IMR-90 (cell line): ENCODE measurements at regions not wholly inside any gene's neighbourhood (a gene's known extent, or its start where the extent isn't known, plus 50 kb on each side); places are given as distances from the start of the nearest gene placed in this dataset.

Experiments used
- ATAC-seq: fragments of 200-7000 bp; cut with Tn5 transposase; 2 replicates; pipeline ENCODE4 v1.9.1; 2020; ENCODE audit warnings: low read depth, mild to moderate bottlenecking, moderate library complexity
- BruUV-seq: library from RNA; stranded (reverse); fragments of 400-500 nt; replicated peaks from 2 replicates; lab custom pipeline; 2021; lab: Mats Ljungman, UMichigan
- CTCF ChIA-PET: fragments of 300-600 bp; formaldehyde crosslinking; extraction: SDS; loops from one replicate; lab custom pipeline; 2021; ENCODE audit warnings: antibody characterized with exemption; lab: Yijun Ruan, JAX
- POLR2A ChIA-PET: fragments of 300-600 bp; sonication (Branson Sonifier 250); formaldehyde crosslinking; loops from one replicate; lab custom pipeline; 2022; ENCODE audit warnings: antibody characterized with exemption; ENCODE audit not compliant: unreplicated experiment; lab: Charles Lee
- DNase-seq: peaks from one replicate; pipeline ENCODE4 v3.0.0; 2013
- H2AFZ ChIP-seq: replicated peaks from 2 replicates; pipeline ENCODE3; 2013; ENCODE audit warnings: low read length, mild to moderate bottlenecking; ENCODE audit not compliant: poor library complexity
- H2AK5ac ChIP-seq: 2 replicates; pipeline ENCODE4 v1.6.1; 2013; ENCODE audit warnings: low read depth, low read length, inconsistent platforms
- H2AK9ac ChIP-seq: replicated peaks from 2 replicates; pipeline ENCODE3; 2013; ENCODE audit warnings: mild to moderate bottlenecking, low read depth, low read length, moderate library complexity; ENCODE audit not compliant: poor library complexity
- H2BK120ac ChIP-seq: 2 replicates; pipeline ENCODE4 v1.6.1; 2013; ENCODE audit warnings: low read depth, low read length, inconsistent platforms
- H2BK15ac ChIP-seq: 3 replicates; pipeline ENCODE4 v1.6.1; 2013; ENCODE audit warnings: low read depth, low read length, inconsistent platforms
- H2BK20ac ChIP-seq: 2 replicates; pipeline ENCODE4 v1.6.1; 2013; ENCODE audit warnings: low read depth, mild to moderate bottlenecking, inconsistent platforms, low read length, moderate library complexity
- H2BK5ac ChIP-seq: 2 replicates; pipeline ENCODE4 v1.6.1; 2013; ENCODE audit warnings: mild to moderate bottlenecking, low read depth, low read length, inconsistent platforms; ENCODE audit not compliant: poor library complexity, severe bottlenecking
- H3K14ac ChIP-seq: replicated peaks from 2 replicates; pipeline ENCODE4 v1.6.1; 2013; ENCODE audit warnings: low read depth, low read length, inconsistent platforms
- H3K18ac ChIP-seq: 2 replicates; pipeline ENCODE4 v1.6.1; 2013; ENCODE audit warnings: low read depth, low read length, control low read depth
- H3K23ac ChIP-seq: 2 replicates; pipeline ENCODE4 v1.6.1; 2013; ENCODE audit warnings: low read depth, low read length, inconsistent platforms
- H3K27ac ChIP-seq: 2 replicates; pipeline ENCODE4 v1.5.1; 2013; ENCODE audit warnings: mild to moderate bottlenecking, control low read depth, low read length; ENCODE audit not compliant: insufficient read depth
- H3K27me3 ChIP-seq: 2 replicates; pipeline ENCODE4 v1.6.1; 2013; ENCODE audit warnings: low read length; ENCODE audit not compliant: control insufficient read depth, insufficient read depth
- H3K36me3 ChIP-seq: 2 replicates; pipeline ENCODE4 v1.6.1; 2013; ENCODE audit warnings: low read length, mixed read lengths; ENCODE audit not compliant: control insufficient read depth, insufficient read depth
- H3K4ac ChIP-seq: 2 replicates; pipeline ENCODE4 v1.6.1; 2013; ENCODE audit warnings: low read depth, low read length, inconsistent platforms
- H3K4me1 ChIP-seq: 2 replicates; pipeline ENCODE4 v1.6.1; 2013; ENCODE audit warnings: low read length, mixed read lengths; ENCODE audit not compliant: control insufficient read depth, insufficient read depth
- H3K4me2 ChIP-seq: 2 replicates; pipeline ENCODE4 v1.6.1; 2013; ENCODE audit warnings: low read depth, mild to moderate bottlenecking, control low read depth, low read length, moderate library complexity
- H3K4me3 ChIP-seq: 2 replicates; pipeline ENCODE4 v1.5.1; 2013; ENCODE audit warnings: low read depth, mild to moderate bottlenecking, control low read depth, low read length, moderate library complexity; ENCODE audit not compliant: insufficient read depth
- H3K56ac ChIP-seq: 2 replicates; pipeline ENCODE4 v1.6.1; 2013; ENCODE audit warnings: low read length, inconsistent platforms; ENCODE audit not compliant: insufficient read depth; ENCODE audit errors: extremely low read depth
- H3K79me1 ChIP-seq, 2 experiments: 2 replicates each; pipeline ENCODE4 v1.6.1; 2013; ENCODE audit warnings: low read length in 2 of 2, inconsistent platforms in 1 of 2, low read depth in 1 of 2
- H3K9ac ChIP-seq: 2 replicates; pipeline ENCODE4 v1.6.1; 2013; ENCODE audit warnings: low read depth, low read length, control low read depth
- H3K9me1 ChIP-seq: 2 replicates; pipeline ENCODE4 v1.6.1; 2013; ENCODE audit warnings: low read length, inconsistent platforms; ENCODE audit not compliant: insufficient read depth
- H3K9me3 ChIP-seq: 2 replicates; pipeline ENCODE4 v1.6.1; 2013; ENCODE audit warnings: low read length; ENCODE audit not compliant: control insufficient read depth, insufficient read depth
- H4K20me1 ChIP-seq: 2 replicates; pipeline ENCODE4 v1.6.1; 2013; ENCODE audit warnings: low read length, inconsistent platforms; ENCODE audit not compliant: insufficient read depth
- H4K5ac ChIP-seq: 2 replicates; pipeline ENCODE4 v1.6.1; 2013; ENCODE audit warnings: mild to moderate bottlenecking, low read depth, low read length, control low read depth
- H4K8ac ChIP-seq, 2 experiments: 2 replicates each; pipeline ENCODE4 v1.6.1; 2013; ENCODE audit warnings: low read depth in 2 of 2, low read length in 2 of 2, control low read depth in 1 of 2, inconsistent platforms in 1 of 2
- H4K91ac ChIP-seq: 2 replicates; pipeline ENCODE4 v1.6.1; 2013; ENCODE audit warnings: low read depth, low read length, inconsistent platforms; ENCODE audit not compliant: insufficient read depth
- BHLHE40 ChIP-seq: fragments of 150-350 bp; IDR thresholded peaks from 2 replicates; pipeline ENCODE4 v1.6.1; 2016; ENCODE audit warnings: mild to moderate bottlenecking, low read depth, low read length
- CEBPB ChIP-seq: IDR thresholded peaks from 2 replicates; pipeline ENCODE4 v1.6.1; 2012; ENCODE audit warnings: low read depth, low read length, improper control_type of control experiment
- CHD1 ChIP-seq: IDR thresholded peaks from 2 replicates; pipeline ENCODE4 v1.6.1; 2012; ENCODE audit warnings: low read depth, low read length, improper control_type of control experiment
- CTCF ChIP-seq: conservative IDR thresholded peaks from 2 replicates; pipeline ENCODE4 v1.5.1; 2012; ENCODE audit warnings: mild to moderate bottlenecking, low read depth, low read length, improper control_type of control experiment
- ELK1 ChIP-seq: fragments of 150-350 bp; IDR thresholded peaks from 2 replicates; pipeline ENCODE4 v1.6.1; 2016; ENCODE audit warnings: low read depth, mild to moderate bottlenecking, low read length, moderate library complexity, borderline replicate concordance
- FOS ChIP-seq: fragments of 150-350 bp; IDR thresholded peaks from 2 replicates; pipeline ENCODE4 v1.6.1; 2016; ENCODE audit warnings: low read depth, low read length
- MAFK ChIP-seq: IDR thresholded peaks from 2 replicates; pipeline ENCODE4 v1.6.1; 2012; ENCODE audit warnings: low read depth, low read length, improper control_type of control experiment
- MAZ ChIP-seq: IDR thresholded peaks from 2 replicates; pipeline ENCODE4 v1.6.1; 2012; ENCODE audit warnings: low read depth, mild to moderate bottlenecking, low read length, improper control_type of control experiment, moderate library complexity, borderline replicate concordance
- MXI1 ChIP-seq: IDR thresholded peaks from 2 replicates; pipeline ENCODE4 v1.6.1; 2012; ENCODE audit warnings: low read depth, mild to moderate bottlenecking, low read length, moderate library complexity, borderline replicate concordance
- NFE2L2 ChIP-seq: fragments of 150-350 bp; IDR thresholded peaks from 2 replicates; pipeline ENCODE4 v1.6.1; 2016; ENCODE audit warnings: low read depth, mild to moderate bottlenecking, low read length
- POLR2A ChIP-seq: IDR thresholded peaks from 2 replicates; pipeline ENCODE4 v1.6.1; 2012; ENCODE audit warnings: mild to moderate bottlenecking, low read depth, low read length
- RAD21 ChIP-seq: IDR thresholded peaks from 2 replicates; pipeline ENCODE4 v1.6.1; 2012; ENCODE audit warnings: low read length, improper control_type of control experiment
- RCOR1 ChIP-seq: IDR thresholded peaks from 2 replicates; pipeline ENCODE4 v1.6.1; 2012; ENCODE audit warnings: mild to moderate bottlenecking, low read length, improper control_type of control experiment; ENCODE audit not compliant: insufficient replicate concordance
- RFX5 ChIP-seq: IDR thresholded peaks from 2 replicates; pipeline ENCODE4 v1.8.0; 2012; ENCODE audit warnings: low read depth, mild to moderate bottlenecking, low read length, moderate library complexity
- SMC3 ChIP-seq: fragments of 150-350 bp; IDR thresholded peaks from 2 replicates; pipeline ENCODE4 v1.6.1; 2016; ENCODE audit warnings: low read depth, mild to moderate bottlenecking, antibody characterized with exemption, low read length, moderate library complexity
- USF2 ChIP-seq: fragments of 150-350 bp; IDR thresholded peaks from 2 replicates; pipeline ENCODE4 v1.6.1; 2017; ENCODE audit warnings: mild to moderate bottlenecking, antibody characterized with exemption, low read length, low read depth
- WGBS, 2 experiments: methylation state at CpG; one replicate each; pipeline versions ENCODE4 v1.1.5 to v1.1.7; 2013; ENCODE audit warnings: missing lambda C conversion rate in 2 of 2; ENCODE audit not compliant: insufficient read length in 1 of 2; ENCODE audit errors: extremely low coverage in 2 of 2; 5-methylcytosine and 5-hydroxymethylcytosine counted together
- dilution Hi-C: fragments of 300-500 bp; cut with HindIII; formaldehyde crosslinking; loops from one replicate; pipeline ENCODE4 v1.14.3; 2018; ENCODE audit warnings: low sequenced_read_pairs; ENCODE audit not compliant: unreplicated experiment
- in situ Hi-C: fragments of 300-500 bp; cut with MboI; formaldehyde crosslinking; loops from 3 replicates; pipeline ENCODE4 v1.14.3; 2019; ENCODE audit warnings: low sequenced_read_pairs, inconsistent platforms, mixed read lengths
- intact Hi-C: fragments of 100-400 bp; cut with micrococcal nuclease; formaldehyde crosslinking; loops from 2 replicates; pipeline ENCODE4 v1.10.0; 2022

- no peaks in the 10 kb centered on the region for H3K27me3 ChIP-seq
- no peak overlapping the region for H2AK9ac ChIP-seq
- H2BK120ac ChIP-seq: no peak overlapping the region
- no peak overlapping the region for H3K4me3 ChIP-seq
- intact Hi-C loops (no loop called here), dilution Hi-C loops (no loop called here), in situ Hi-C loops (no loop called here)
- no peak overlapping the region for H2AFZ ChIP-seq
- no peak overlapping the region for H2BK5ac ChIP-seq
- no CpG with 5 or more reads among the region's 1 CpG for WGBS, 2 experiments
- H2BK20ac ChIP-seq: no peak overlapping the region
- ATAC-seq (no peak), DNase-seq (no peak)
- H4K20me1 ChIP-seq: no peaks in the 10 kb centered on the region
- H3K4ac ChIP-seq: no peak overlapping the region
- H3K4me1 ChIP-seq: no peaks in the 10 kb centered on the region
- H3K14ac ChIP-seq: no peak overlapping the region
- no peaks in the 10 kb centered on the region for H3K36me3 ChIP-seq
- H2AK5ac ChIP-seq: no peak overlapping the region
- H3K79me1 ChIP-seq: no peaks in the 10 kb centered on the region
- no peak overlapping the region for H3K18ac ChIP-seq
- H3K9me3 ChIP-seq: no peaks in the 10 kb centered on the region
- H4K91ac ChIP-seq: no peak overlapping the region
- no peak overlapping the region for H3K23ac ChIP-seq
- CTCF ChIA-PET: no interaction called here
- no peak overlapping the region for H2BK15ac ChIP-seq
- H3K4me2 ChIP-seq: no peak overlapping the region
- BruUV-seq: no TSS peak
- no peak overlapping the region for H3K9ac ChIP-seq
- POLR2A ChIA-PET: no interaction called here
- H3K9me1 ChIP-seq: no peaks in the 10 kb centered on the region
- no peak overlapping the region for H4K8ac ChIP-seq
- H3K27ac ChIP-seq: no peak overlapping the region
- TF ChIP-seq NFE2L2: no peak
- no peak for TF ChIP-seq CHD1
- TF ChIP-seq SMC3: no peak
- TF ChIP-seq USF2: no peak
- TF ChIP-seq BHLHE40: no peak
- no peak for TF ChIP-seq ELK1
- no peak for TF ChIP-seq RCOR1
- TF ChIP-seq MAZ: no peak
- TF ChIP-seq RFX5: no peak
- TF ChIP-seq MAFK: no peak
- TF ChIP-seq RAD21: no peak
- no peak for TF ChIP-seq CTCF
- TF ChIP-seq CEBPB: no peak
- TF ChIP-seq FOS: no peak
- no peak for TF ChIP-seq POLR2A
- TF ChIP-seq MXI1: no peak
- no peak overlapping the region for H3K56ac ChIP-seq
- H4K5ac ChIP-seq: no peak overlapping the region
Measured at GRCh38 chr4:143035661-143036060, 149.1 kb upstream of the USP38 start.
